HepG2 (cell line): ENCODE measurements at regions not wholly inside any gene's neighbourhood (a gene's known extent, or its start where the extent isn't known, plus 50 kb on each side); places are given as distances from the start of the nearest gene placed in this dataset.

Experiments
- CAMTA2 ChIP-seq: sonication (generic); formaldehyde crosslinking; IDR thresholded peaks from 2 replicates; pipeline ENCODE4 v1.4.0; 2020; ENCODE audit warnings: mild to moderate bottlenecking, missing genetic modification reagents, borderline replicate concordance
- CREB1 ChIP-seq, 2 experiments: fragments of 450-650 bp in 1 of 2; IDR thresholded peaks; 2 replicates each; pipeline ENCODE4 v1.6.1; 2016 to 2017; ENCODE audit warnings: control low read depth in 1 of 2, mild to moderate bottlenecking in 1 of 2, missing compliant biosample characterization in 1 of 2, missing genetic modification characterization in 1 of 2
- ESRRA ChIP-seq: sonication (generic); formaldehyde crosslinking; IDR thresholded peaks from 2 replicates; pipeline ENCODE4 v1.5.1; 2020; ENCODE audit warnings: mild to moderate bottlenecking, low read depth, missing genetic modification reagents
- GABPA ChIP-seq, 2 experiments: IDR thresholded peaks; 2 replicates each; pipeline ENCODE4 v1.6.1; 2011 to 2016; ENCODE audit warnings: low read depth in 2 of 2, low read length in 1 of 2, missing biosample characterization in 1 of 2, missing genetic modification characterization in 1 of 2
- HOXA7 ChIP-seq: sonication (generic); formaldehyde crosslinking; IDR thresholded peaks from 2 replicates; pipeline ENCODE4 v1.8.1; 2022; ENCODE audit warnings: mild to moderate bottlenecking, missing genetic modification reagents, moderate library complexity
- RFX5 ChIP-seq: IDR thresholded peaks from 2 replicates; pipeline ENCODE4 v1.6.1; 2011; ENCODE audit warnings: low read depth, low read length, improper control_type of control experiment
- SMAD1 ChIP-seq: sonication (generic); formaldehyde crosslinking; IDR thresholded peaks from 2 replicates; pipeline ENCODE4 v1.4.0; 2020; ENCODE audit warnings: missing genetic modification reagents, low read depth, mild to moderate bottlenecking, borderline replicate concordance
- TBP ChIP-seq: sonication (generic); formaldehyde crosslinking; IDR thresholded peaks from 2 replicates; pipeline ENCODE4 v1.5.0; 2020; ENCODE audit warnings: missing genetic modification reagents
- ZNF121 ChIP-seq: sonication (generic); formaldehyde crosslinking; IDR thresholded peaks from 2 replicates; pipeline ENCODE4 v1.5.0; 2020; ENCODE audit warnings: mild to moderate bottlenecking, missing genetic modification reagents
- ZNF432 ChIP-seq: sonication (generic); formaldehyde crosslinking; IDR thresholded peaks from 2 replicates; pipeline ENCODE4 v1.5.0; 2020; ENCODE audit warnings: missing genetic modification reagents, mild to moderate bottlenecking, borderline replicate concordance
- TF ChIP-seq, protein P1 (sequence below): sonication (generic); formaldehyde crosslinking; IDR thresholded peaks from 2 replicates; pipeline ENCODE4 v1.5.0; 2020; ENCODE audit warnings: mild to moderate bottlenecking, missing genetic modification reagents, moderate library complexity
- TF ChIP-seq, protein P2 (sequence below): IDR thresholded peaks from 2 replicates; pipeline ENCODE4 v1.6.1; 2012; ENCODE audit warnings: inconsistent platforms
- TF ChIP-seq, protein P3 (sequence below): conservative IDR thresholded peaks from 2 replicates; pipeline ENCODE4 v1.6.1; 2018; ENCODE audit warnings: missing genetic modification reagents
- TF ChIP-seq, protein P4 (sequence below): sonication (generic); IDR thresholded peaks from 2 replicates; pipeline ENCODE4 v1.6.1; 2016; ENCODE audit warnings: low read depth, borderline replicate concordance

DNA sequence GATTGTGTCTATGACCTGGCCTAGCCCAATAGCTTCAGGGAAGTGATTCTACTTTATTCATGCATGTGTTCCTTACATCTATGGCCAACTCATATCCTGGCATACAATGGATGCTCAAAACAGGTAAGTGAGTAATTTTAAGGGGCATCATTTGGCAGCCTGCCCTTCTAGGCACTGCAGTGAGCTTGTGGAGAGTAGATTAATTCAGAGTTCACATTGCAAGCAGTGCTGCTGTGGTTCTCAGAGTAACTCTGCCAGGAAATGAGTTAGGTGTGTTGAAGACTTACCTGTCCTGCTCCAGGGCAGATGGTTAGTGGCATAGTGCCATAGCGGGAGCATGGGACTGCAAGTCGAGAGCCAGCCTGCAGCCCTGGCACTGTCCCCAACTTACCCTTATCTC lies 158.0 kb downstream of the SCP2D1 start:
- TF ChIP-seq HOXA7 (no peak), ZNF121 (no peak), ZNF432 (CRISPR knock-in tag) (no peak), RFX5 (no peak), ESRRA (CRISPR knock-in tag) (no peak), SMAD1 (no peak), GABPA (IDR thresholded peaks at IDR 0.05; ENCODE audit: low read depth, low read length) (no peak), GABPA (CRISPR knock-in tag; IDR thresholded peaks at IDR 0.05; ENCODE audit: low read depth) (no peak), CAMTA2 (CRISPR knock-in tag) (no peak), CREB1 (IDR thresholded peaks at IDR 0.05) (no peak), CREB1 (CRISPR knock-in tag; IDR thresholded peaks at IDR 0.05) (no peak), TBP (no peak)
- TF ChIP-seq, protein P1, sequence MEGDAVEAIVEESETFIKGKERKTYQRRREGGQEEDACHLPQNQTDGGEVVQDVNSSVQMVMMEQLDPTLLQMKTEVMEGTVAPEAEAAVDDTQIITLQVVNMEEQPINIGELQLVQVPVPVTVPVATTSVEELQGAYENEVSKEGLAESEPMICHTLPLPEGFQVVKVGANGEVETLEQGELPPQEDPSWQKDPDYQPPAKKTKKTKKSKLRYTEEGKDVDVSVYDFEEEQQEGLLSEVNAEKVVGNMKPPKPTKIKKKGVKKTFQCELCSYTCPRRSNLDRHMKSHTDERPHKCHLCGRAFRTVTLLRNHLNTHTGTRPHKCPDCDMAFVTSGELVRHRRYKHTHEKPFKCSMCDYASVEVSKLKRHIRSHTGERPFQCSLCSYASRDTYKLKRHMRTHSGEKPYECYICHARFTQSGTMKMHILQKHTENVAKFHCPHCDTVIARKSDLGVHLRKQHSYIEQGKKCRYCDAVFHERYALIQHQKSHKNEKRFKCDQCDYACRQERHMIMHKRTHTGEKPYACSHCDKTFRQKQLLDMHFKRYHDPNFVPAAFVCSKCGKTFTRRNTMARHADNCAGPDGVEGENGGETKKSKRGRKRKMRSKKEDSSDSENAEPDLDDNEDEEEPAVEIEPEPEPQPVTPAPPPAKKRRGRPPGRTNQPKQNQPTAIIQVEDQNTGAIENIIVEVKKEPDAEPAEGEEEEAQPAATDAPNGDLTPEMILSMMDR (CRISPR knock-in tag), result no peak
- TF ChIP-seq, protein P2, sequence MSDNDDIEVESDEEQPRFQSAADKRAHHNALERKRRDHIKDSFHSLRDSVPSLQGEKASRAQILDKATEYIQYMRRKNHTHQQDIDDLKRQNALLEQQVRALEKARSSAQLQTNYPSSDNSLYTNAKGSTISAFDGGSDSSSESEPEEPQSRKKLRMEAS, result no peak
- TF ChIP-seq, protein P3, sequence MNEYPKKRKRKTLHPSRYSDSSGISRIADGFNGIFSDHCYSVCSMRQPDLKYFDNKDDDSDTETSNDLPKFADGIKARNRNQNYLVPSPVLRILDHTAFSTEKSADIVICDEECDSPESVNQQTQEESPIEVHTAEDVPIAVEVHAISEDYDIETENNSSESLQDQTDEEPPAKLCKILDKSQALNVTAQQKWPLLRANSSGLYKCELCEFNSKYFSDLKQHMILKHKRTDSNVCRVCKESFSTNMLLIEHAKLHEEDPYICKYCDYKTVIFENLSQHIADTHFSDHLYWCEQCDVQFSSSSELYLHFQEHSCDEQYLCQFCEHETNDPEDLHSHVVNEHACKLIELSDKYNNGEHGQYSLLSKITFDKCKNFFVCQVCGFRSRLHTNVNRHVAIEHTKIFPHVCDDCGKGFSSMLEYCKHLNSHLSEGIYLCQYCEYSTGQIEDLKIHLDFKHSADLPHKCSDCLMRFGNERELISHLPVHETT (CRISPR knock-in tag), result no peak
- TF ChIP-seq, protein P4, sequence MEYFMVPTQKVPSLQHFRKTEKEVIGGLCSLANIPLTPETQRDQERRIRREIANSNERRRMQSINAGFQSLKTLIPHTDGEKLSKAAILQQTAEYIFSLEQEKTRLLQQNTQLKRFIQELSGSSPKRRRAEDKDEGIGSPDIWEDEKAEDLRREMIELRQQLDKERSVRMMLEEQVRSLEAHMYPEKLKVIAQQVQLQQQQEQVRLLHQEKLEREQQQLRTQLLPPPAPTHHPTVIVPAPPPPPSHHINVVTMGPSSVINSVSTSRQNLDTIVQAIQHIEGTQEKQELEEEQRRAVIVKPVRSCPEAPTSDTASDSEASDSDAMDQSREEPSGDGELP, result no peak
